ENCODE measurements at regions not wholly inside any gene's neighbourhood (a gene's known extent, or its start where the extent isn't known, plus 50 kb on each side); places are given as distances from the start of the nearest gene placed in this dataset.

- TF ChIP-seq CTCF (IDR thresholded peaks at IDR 0.05), result no peak
- TF ChIP-seq POLR2AphosphoS5 (IDR thresholded peaks at IDR 0.05), result no peak
- no peak for TF ChIP-seq POLR2A (IDR thresholded peaks at IDR 0.05)
Observed at GRCh38 chr2:7353571-7353970, 436.4 kb downstream of the RNF144A start.
